Skin epidermis (tissue), 12 donors: ENCODE measurements at regions not wholly inside any gene's neighbourhood (a gene's known extent, or its start where the extent isn't known, plus 50 kb on each side); places are given as distances from the start of the nearest gene placed in this dataset.
A peak's percentile ranks its signal among the peaks of the same experiment; 100 is the strongest.

Experiments used
- H3K27ac ChIP-seq, 21 experiments: fragments of 200-600 bp; sonication (generic) in 11 of 21; one replicate each; pipeline ENCODE4 v1.5.0; 2020; ENCODE audit warnings: mild to moderate bottlenecking in 3 of 21, inconsistent platforms in 2 of 21, moderate library complexity in 2 of 21
- H3K4me3 ChIP-seq, 7 experiments: fragments of 200-600 bp; sonication (generic) in 2 of 7; one replicate each; pipeline ENCODE4 v1.5.0; 2020; ENCODE audit warnings: inconsistent platforms in 2 of 7, mild to moderate bottlenecking in 2 of 7, moderate library complexity in 1 of 7

DNA sequence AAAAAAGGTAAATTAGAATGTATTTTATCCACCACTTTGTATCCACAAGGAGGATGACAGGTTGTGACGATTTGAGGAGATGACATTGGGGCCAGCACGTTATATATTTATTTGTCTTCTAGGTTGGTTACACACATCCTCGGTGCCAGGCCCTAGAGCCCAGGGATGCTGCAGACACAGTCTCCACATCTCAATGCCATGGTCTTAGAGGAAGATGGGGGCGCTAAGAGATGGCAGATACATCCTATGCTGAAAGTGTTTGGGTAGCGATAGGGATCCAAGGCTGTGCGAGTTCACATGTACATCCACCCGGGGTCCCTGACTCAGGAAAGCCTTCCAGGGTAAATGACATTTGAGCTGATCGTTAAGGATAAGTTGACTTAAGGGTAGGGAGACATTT, 193.1 kb upstream of the GSC start:
- Histone ChIP-seq H3K27ac (no peak overlapping the region), H3K4me3 (no peak overlapping the region)

DNA sequence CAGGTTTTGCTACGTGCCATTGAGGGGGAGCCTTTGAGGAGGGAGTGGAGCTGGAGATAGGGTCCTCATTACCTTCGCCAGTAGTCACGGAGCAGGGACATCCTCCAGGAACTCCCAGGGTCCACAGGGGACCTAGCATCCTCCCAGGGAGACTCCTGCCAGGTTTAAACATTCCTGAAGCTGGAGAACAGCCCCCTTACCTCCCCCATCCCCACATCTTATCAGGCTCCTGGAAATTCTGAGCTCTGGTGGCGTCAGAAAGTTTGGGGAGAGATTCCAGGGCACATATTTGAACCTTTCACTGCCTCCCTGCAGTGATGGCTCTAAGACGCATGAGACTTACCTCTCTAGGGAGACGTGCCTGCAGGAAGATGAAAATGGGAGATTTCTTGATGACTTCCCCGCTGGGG, 192.3 kb upstream of the GSC start:
- H3K27ac ChIP-seq, result no peak overlapping the region
- no peak overlapping the region for H3K4me3 ChIP-seq

DNA sequence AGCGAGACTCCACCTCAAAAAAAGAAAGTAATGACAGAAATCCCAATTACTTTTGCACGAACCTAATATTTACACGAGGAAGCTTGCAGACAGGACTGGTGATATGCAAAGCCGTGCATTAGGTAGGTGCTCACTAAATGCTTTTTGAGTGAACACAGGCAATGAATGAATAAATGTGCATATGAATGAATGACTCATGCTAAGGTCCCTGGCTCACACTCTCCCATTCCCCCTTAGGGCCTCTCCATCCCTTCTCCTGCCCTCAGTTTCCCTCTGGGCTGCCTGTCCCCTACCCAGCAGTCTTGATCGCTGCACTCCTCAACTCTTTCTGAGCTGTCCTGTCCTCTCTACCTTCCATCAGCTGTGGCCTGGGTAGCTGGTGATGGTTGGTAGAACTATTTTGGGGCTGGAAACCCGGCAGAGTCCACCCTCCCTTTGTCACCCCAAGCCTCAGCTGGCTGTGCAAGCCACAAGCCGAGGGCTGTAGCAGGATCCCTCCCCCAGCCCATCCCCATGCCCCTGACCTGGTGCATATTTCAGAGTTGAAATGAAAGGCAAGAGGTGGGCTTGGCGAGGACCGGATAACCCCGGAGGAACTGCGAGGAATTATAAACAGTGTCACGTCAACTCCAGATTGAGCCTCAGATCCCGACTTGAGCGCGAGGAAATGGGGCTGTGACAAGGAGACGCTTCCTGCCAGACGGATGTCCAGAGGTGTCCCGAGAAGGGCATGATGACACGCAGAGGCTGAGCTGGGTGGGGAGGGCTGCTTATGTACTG, 191.7 kb upstream of the GSC start:
- no peak overlapping the region for H3K4me3 ChIP-seq
- no peak overlapping the region for H3K27ac ChIP-seq

DNA sequence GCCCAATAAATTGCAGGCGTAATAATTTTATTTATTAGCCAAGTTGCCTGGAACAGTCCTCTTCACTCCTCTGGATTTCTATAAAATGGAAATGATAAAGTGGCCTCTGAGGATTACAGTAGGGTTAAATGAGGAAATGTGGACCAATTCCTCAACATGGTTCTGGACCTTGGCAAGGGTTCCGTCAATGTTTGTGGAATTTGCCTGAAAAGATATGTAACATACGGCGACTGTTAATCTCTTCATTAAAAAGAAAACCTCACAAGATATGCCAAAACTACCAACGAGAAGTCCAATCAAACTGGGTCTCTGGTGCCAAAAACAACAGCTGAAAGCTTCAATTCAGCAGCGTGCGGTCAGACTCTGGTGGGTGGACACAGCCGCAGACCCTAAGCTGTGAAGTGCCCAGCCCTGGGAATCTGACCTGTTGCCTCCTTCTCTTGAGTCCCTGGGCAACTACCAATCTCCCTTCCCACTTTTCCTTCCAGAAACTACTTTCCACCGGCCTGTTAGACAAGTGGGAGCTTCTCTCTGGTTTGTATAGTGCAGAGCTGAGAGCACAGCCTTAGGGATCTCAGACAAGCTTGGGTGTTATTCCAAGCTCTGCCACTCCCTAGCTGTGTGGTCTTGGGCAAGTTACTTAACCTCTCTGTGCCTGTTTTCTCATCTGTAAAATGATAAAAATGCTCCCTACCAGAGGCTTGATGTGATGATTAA, 190.5 kb upstream of the GSC start:
- Histone ChIP-seq H3K4me3 (no peak overlapping the region), H3K27ac (no peak overlapping the region)

DNA sequence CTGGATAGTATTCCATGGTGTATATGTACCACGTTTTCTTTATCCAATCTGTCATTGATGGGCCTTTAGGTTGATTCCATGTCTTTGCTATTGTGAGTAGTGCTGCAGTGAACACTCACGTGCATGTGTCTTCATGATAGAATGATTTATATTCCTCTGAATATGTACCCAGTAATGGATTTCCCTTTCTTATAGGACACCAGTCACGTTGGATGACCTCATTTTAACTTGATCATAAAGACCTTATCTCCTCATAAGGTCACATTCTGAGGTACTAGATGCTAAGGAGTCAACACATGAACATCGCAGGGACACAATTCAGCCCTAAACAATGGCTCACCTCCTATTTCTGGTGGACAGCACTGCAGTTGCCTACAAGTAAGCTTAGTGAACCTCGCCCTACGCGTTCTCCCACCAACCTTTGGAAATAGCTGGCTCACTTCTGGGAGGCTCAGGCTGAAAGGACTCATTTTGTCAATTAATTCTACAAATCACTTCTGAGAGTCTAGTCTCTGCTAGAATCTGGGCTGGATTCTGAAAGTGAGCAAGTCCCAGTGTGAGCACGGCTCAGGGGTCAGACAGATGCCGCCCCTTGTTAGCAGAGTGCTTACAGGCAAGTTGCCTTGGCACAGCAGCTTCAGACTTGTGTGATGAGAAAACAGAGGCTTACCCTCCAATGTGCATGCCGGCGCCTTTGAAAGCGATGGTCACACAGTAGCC, 183.8 kb upstream of the GSC start:
- Histone ChIP-seq H3K27ac (no peak overlapping the region), H3K4me3 (no peak overlapping the region)

DNA sequence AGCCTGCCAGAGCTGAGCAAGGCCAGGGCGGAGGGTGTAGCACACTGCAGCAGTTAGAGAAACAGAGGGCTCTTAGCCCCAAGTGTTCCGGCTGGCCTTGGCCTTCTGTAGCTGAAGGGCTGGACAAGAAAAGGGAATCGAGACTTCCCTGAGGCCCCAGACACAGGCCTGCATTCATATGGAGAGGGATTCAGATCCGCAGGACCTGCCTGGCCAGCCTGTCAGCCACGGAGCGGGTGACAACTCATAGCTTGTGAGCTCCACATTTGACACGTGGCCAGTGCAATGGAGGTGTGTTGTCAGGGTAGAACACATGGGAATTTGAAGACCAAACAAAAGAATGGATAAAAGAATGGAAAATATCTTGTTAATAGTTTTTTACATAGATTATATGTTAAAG, 182.2 kb upstream of the GSC start:
- no peak overlapping the region for H3K4me3 ChIP-seq
- no peak overlapping the region for H3K27ac ChIP-seq

DNA sequence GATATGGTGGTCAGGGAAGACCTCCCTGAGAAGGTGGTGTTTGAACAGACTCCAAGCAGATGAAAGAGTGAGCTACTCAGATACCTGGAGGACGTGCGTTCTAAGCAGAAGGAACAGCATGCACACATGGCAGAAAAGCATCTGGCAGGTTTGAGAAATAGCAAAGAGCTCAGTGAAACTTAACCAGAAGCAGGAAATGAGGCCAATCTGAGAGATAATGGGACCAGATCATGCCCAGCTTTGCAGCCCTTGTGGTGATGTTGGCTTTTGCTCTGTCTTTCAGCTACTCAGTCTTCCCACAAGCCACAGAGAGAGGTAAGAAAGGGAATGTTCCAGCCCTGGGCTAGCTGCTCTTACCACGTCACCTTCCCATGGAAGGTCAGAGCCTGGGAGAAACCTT, 176.3 kb upstream of the GSC start:
- no peak overlapping the region for H3K4me3 ChIP-seq
- H3K27ac ChIP-seq, result no peak overlapping the region

DNA sequence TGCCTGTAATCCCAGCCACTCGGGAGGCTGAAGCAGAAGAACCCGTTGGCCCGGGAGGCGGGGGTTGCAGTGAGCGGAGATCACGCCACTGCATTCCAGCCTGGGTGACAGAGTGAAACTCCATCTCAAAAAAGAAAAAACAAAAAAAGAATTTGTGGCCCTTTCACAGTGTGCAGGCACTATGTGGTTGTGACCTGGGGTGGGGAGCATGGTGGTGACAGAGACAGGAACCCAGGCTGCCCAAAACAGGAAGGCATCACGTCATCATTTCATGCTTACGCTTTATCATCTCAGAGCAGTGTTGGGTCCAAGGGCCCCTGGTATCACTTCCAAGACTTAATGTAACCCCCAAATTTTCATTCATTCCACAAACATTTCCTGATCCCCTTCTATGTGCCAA, 175.7 kb upstream of the GSC start:
- no peak overlapping the region for H3K27ac ChIP-seq

DNA sequence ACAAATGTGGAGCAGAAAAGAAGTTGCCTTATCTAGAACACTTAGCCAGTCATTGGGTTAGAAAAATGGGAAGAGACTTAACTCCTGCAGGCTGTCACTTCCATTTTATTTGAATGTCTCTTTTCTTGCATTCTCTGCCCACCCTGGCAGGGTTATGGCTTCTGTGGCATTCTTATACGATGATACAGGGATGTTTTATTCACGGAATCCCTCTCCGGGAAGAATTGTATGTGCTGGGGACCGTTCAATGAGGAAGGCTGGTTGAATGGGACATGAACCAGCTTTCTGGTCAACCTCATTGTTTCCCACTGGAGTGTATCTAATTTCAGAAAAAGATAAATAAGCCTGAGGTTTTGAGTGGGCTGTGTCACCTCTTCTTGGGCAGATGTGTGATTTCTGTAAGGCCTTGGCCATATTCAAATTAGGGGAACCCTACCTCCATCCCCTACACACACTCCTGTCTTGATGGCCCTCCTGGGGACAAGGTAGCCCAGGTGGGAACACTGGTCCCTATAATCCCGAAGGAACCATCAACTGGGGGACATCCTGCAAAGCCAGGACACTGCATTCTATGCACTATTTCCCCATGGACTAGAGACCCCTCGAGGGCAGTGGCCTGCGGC, 174.8 kb upstream of the GSC start:
- H3K27ac ChIP-seq, result no peak overlapping the region
- no peak overlapping the region for H3K4me3 ChIP-seq

More for the DNA sequence above, 175.7 kb upstream of the GSC start:
- H3K4me3 ChIP-seq, result no peak overlapping the region

DNA sequence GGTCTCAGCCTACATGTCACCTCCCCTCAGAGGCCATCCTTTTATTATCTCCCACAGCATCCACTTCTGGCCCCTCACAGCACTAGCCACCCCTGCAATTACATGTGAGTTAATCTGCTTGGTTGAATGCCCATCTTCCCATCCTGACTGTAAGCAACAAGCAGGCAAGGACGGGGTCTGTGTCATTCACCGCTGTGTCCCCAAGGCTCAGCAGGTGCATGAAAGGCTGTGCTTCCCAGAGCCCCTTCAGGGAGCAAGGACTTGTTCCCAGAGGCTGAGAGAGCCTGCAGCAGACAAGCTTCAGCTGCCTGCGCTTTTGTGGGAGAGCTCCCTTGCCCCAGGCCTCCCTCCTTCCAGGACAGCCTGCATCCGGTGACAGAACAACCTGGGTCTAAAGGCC, 172.7 kb upstream of the GSC start:
- Histone ChIP-seq H3K27ac (no peak overlapping the region), H3K4me3 (no peak overlapping the region)

DNA sequence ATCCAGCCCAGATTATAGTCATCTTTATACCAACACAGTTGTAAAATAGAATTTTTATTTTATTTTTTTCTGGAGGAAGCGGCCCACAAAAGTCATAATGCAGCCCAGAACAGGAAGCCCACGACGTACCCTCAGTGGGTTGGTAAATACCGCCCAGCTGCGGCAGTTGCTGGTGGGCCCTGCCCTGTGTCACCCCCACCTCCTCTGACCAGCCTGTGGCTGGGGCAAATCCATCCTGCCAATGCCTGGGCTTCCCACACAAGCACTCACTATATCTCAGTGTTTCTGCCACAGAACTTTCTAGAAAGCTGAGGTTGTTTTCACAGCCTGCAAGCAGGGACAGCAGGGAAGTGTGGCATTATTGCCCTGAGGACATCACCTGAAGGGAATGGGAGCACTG, 171.4 kb upstream of the GSC start:
- Histone ChIP-seq H3K4me3 (no peak overlapping the region), H3K27ac (no peak overlapping the region)

DNA sequence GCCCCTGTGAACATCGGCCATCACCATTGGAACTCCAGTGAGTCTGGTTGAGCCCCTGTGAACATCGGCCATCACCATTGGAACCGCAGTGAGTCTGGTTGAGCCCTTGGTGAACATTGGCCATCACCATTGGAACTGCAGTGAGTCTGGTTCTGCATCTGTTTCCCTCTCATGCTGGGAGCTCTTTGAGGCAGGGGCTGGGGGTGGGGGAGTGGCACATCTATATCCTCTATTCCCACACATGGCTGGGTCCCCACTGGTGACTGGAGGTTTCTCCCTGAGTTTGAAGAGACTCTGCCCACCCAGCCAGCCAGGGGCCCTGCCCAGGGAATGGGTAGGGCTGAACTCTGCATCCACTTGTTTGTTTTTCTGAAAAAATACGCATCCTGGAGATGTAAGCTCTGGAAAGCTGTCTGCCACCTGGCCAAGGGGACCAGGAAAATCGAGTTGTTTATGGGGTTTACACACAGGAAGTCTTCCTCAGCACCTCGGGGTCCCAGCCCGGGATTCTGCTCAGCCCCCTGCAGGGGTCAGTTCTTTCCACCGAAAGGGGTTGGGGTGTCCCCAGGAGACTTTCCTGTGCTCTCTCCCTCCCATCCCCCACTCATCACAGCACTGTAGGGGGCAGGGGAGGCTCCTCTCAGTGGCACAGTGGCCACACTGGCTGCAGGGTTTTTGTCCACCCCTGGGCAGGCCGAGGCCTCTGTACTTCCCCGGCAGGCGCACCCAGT, 170.5 kb upstream of the GSC start:
- no peak overlapping the region for H3K27ac ChIP-seq
- no peak overlapping the region for H3K4me3 ChIP-seq

DNA sequence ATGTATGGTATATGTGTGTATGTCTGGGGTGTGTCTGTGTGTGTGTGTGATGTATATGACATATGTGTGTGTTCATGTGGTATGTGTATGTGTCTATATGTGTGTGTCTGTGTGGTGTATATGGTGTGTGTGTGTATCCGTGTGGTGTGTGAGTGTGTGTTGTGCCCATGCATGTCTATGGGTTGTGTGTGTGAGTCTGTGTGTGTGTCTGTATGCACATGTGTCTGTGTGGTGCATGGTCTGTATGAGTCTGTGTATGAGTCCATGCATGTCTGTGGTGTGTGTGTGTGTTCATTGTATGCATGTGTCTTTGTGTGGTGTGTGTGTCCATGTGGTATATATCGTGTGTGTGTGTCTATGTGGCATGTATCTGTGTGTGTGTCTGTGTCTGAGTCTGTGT, 168.1 kb upstream of the GSC start:
- no peak overlapping the region for H3K4me3 ChIP-seq
- H3K27ac ChIP-seq, result no peak overlapping the region

DNA sequence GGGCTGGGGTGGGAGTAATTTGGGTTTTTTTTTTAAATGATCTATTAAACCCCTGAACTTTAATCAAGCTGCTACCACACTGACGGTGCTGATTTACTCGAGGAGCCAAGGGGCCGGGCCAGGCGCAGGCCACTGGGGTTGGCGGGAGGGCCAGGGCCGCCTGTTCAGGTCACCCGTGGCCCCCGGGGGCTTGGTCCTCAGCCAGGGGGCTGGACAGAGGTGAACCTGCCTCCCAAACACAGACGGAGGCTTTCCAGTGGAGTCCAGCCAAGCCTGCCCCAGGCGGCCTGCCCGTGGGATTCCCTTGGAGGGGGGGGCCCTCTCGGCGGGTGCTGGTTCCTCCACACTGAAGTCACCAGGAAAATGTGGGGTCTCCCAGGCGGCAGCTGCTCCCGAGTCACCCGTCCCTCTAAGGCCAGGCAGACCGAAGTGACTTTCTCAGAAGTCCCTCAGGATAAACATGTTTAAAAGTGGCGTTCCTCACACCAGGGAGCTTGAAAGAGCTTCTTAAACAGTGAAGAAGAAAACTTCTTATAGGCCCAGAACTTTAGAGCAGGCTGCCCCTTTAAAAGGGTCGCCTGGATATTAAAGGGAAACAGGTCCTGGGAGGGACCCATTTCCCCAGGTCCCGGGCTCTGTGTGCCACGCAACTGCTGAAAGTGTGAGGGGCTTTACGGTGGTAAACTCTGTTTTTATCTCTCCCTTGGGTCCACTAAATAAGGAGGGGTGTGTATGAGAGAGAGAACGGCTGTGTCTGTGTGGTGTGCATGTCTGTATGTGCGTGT, 167.2 kb upstream of the GSC start:
- Histone ChIP-seq H3K4me3 (peak overlapping the region in 1 of 7 experiments; percentile 16), H3K27ac (peak overlapping the region in 13 of 21 experiments; percentile 0 to 89 (median 71))

DNA sequence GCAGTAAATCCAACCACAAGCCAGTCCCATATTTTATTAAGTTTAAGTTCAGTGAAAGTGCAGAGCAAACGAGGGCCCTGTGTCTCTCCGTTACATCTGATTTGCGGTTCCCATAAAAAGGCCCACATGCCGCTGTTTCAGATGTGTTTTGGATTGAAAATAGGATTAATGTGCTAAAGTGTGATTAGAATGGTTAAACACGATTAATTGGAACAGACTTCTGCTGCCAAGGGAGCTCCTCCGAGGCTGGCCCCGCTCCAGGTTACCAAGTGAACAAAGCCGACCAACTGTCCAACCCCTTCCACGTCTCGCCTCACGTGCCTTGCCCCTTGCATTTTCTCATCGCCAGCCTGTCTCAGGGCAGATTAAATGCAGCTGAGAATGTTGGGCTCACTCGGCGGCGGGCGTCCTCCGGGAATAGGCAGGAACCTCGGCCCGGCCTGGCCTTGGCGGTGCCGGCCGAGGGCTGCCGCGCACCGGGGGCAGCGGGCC, 166.5 kb upstream of the GSC start:
- Histone ChIP-seq H3K4me3 (peak overlapping the region in 1 of 7 experiments; percentile 16), H3K27ac (peak overlapping the region in 13 of 21 experiments; percentile 0 to 89 (median 71))

DNA sequence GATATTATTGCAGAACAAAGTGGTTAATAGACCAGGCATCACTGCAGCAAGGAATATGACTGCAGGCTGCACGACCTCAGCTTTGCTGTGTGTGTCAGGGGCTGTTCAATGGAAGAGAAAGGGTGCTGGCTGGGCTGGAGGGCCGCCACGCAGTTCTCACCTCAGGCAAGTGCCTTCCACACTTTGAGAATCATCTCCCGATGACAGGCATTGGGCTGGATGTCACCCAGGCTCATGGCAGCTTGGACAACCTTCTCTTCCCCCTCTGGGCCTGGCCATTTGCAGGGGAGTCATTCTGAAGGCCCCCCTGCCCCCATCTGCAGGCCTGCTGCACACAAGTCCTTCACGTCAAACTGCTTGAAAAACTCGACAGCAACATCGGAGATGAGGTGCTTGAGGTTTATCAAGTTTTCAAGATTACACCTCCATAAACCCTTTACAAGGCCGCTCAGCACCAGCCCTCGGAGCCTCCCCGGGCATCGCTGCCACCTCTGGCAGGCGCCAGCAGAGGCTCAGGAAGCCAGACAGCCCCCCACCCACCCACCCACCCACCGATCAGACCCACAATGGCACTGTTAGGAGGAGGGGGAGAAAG, 165.9 kb upstream of the GSC start:
- Histone ChIP-seq H3K4me3 (no peak overlapping the region), H3K27ac (peak overlapping the region in 3 of 21 experiments; percentile 18 to 89 (median 77))

DNA sequence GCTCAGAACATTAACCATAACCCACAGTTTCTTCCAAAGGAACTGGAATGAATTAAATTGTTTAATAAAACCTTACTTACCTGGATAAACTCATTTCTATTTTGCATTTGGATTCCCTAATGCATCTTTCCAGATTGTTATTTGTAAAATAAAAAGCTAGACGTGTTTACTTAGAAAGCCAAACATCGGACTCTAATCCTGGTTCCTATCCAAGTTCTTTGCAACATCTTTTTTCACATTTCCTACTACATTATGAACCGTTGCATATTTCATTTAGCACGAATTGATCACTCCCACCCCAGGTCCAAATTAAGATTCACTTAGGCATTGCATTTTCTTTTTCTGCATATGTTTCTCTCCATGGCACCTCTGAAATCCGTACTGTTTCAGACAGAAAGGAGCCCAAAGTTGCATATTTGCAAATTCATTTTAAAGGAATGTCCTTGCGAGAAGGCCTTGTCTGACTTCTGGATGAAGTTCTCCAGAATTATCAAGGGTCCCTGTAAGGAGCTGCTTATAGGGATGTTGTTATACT, 164.4 kb upstream of the GSC start:
- H3K27ac ChIP-seq, result peak overlapping the region in 3 of 21 experiments; percentile 3 to 25 (median 16)
- no peak overlapping the region for H3K4me3 ChIP-seq

DNA sequence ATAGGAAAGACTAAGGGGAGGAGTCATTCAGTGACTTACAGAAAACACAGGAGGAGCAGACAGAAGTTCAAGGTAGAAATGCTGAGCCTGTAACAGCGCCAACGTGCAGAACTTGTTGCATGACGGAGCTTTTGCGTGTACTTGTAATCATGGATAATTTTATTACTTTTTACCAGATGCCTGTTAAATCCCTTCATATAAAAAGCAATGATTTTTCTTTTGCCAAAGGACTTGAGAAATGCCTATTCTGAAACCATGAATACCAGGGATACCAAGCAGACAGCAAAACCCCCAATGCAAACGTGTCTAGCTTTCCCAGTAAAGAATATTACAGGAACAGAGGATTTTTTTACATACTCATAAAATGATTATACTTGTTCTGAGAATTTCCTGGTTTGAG, 163.6 kb upstream of the GSC start:
- no peak overlapping the region for H3K27ac ChIP-seq
- H3K4me3 ChIP-seq, result no peak overlapping the region
